ENCODE measurements at regions not wholly inside any gene's neighbourhood (a gene's known extent, or its start where the extent isn't known, plus 50 kb on each side); places are given as distances from the start of the nearest gene placed in this dataset.
A peak's percentile ranks its signal among the peaks of the same experiment; 100 is the strongest.
"Not testable (repeated sequence)": the region's sequence is repeated elsewhere in the genome, so short reads cannot be mapped to it uniquely, and the experiment has no call there.

DNA sequence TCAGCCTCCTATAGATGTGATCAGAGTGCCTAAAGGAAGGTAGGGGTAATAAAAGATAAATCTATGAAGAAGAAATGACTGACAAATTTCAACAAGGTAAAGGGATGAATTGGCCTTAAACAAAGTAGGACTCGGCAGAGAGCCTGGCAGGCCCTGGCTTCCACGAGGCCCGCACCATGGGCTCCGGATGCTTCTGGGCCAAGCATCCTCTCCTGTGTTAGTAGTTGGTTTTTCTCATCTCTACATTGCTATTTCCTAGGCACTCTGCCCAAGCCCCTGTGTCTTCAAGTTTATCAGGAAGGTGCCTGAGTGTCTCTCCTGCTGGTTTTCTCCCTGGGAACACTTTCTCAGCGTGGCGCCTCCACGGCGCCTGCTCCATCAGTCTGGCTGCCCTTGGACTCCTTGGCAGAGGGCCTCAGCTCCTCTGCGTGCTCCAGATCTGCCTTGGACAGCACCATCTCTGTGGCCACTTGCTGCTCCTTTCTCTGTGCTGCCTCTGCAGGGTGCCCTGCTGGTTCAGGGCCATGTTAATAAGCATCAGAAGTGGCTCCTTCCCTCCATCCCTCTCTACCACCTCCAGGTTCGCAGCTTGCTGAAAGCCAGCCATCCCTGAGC lies 413.3 kb upstream of the DPP6 start:
- no peak for DNase-seq (ENCODE audit: low spot score)

- DNase-seq (ENCODE audit: low spot score) = no peak
Observed at GRCh38 chr7:153640586-153640985, 411.6 kb upstream of the DPP6 start.

DNA sequence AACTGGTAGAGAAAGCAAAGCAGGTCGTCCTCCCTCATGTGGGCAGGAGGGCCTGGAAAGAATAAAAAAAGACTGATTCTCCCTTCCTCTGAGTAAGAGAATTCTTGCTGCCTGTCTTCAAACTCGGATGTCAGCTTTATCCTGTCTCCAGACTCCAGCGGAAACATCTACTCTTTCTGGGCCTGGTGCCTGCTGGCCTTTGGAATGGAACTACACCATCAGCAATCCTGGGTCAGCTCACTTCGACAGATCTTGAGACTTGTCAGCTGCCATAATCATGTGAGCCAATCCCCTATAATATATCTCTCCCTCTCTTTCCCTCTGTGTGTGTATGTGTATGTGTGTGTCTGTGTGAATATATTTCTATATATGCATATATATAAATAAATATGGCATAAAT lies 411.0 kb upstream of the DPP6 start:
- DNase-seq (ENCODE audit: low spot score) = no peak

DNA sequence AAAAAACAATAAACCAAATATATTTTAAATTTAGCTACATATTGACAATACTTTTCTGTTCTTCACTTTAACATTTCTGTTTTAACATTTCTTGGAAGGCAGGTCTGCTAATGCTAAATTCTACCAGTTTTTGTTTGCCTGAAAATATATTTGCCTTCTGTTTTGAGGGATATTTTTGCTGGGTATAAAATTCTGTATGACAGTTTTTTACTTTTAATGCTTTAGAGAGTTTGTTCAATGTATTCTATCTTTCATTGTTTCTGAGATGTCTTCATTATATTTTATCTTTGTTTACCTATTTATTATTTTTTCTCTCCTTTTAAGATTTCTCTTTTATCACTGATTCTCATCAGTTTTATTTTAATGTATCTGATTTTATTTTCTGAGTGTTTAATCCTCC lies 409.2 kb upstream of the DPP6 start:
- no peak for DNase-seq (ENCODE audit: low spot score)

DNA sequence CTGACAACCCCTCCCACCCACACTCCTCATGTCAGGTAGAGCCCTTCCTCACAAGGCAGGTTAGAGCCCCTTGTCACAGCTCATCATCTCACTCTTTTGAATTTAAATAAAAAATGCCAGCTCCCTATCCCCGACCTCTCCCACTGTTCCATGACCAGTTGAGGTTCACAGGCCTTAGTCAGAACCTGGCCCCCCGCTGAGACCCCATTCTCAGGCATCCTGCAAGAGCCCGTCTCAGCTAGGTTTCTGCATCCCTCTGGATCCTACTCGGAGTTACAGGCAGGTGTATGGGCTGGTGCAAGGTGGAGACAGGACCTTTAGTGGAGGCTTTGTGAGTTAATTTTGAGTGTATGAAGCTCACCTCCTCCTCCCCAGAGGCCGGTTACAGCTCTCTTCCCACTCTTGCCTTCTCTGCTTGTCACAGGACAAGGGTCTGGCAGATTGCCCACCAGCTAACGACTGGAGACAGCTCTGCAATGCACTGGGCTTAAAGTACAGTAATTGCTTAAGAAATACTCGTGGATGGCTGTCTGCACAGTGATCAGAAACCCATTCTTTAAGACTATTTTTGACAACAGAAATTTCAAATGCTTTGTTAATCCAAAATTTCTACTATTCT lies 394.9 kb upstream of the DPP6 start:
- no peak for DNase-seq (ENCODE audit: low spot score)

DNA sequence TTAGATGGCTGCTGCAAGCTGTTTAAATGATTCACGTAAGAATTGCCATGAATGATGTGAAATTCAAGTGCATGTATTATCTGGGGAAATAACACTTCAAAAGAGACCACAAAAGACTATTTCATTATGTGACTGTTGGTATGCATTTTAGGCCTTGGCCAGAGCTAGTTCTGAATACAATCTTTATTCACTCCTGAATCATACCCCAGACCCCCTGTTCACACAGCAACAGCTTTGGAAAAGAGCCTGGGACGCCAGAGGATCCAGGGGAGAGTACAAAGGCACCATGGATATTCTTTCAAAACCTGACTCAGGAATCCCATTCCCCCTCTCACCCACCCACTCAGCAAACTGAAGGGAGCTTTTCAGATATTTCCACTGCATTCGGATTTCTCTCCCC lies 377.1 kb upstream of the DPP6 start:
- no peak for DNase-seq (ENCODE audit: low spot score)

- no peak for DNase-seq (ENCODE audit: low spot score)
Observed at GRCh38 chr7:153682628-153683027, 369.6 kb upstream of the DPP6 start.

GRCh38 chr7:153696242-153696641 lies 356.0 kb upstream of the DPP6 start:
- no peak for DNase-seq (ENCODE audit: low spot score)

GRCh38 chr7:153698046-153698445 lies 354.2 kb upstream of the DPP6 start:
- no peak for DNase-seq (ENCODE audit: low spot score)

DNA sequence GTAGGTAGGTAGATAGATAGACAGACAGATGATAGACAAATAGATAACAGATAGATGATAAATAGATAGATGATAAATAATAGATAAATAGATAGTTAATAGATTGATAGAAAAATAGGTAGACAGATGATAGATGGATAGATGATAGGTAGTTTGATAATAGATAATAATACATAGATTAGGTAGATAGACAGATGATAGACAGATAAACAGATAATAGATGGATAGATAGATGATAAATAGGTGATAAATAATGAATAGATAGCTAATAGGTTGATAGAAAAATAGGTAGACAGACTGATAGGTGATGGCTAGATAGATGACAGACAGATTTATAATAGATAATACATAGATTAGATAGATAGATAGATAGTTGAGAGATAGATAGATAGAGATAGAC lies 350.5 kb upstream of the DPP6 start:
- DNase-seq (ENCODE audit: low spot score) = no peak

DNA sequence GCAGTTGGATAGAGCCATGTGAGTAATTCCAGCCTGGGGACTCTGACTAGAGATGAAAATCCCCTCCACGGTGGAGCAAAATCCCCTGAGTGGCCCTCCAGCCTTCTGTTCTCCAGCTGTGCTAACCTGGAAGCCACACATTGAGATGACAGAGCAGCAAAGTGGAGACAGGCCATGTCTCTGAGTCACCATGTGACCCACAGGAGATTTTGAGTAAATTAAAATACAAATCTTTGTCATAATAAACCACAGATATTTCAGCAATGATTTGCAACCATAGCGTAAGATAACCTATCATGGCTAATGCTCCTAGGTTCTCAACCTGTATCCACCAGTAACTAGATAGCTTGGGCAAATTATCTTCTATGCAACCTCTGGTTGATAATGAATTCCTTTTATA lies 328.3 kb upstream of the DPP6 start:
- not testable (repeated sequence) for DNase-seq (ENCODE audit: low spot score)

DNA sequence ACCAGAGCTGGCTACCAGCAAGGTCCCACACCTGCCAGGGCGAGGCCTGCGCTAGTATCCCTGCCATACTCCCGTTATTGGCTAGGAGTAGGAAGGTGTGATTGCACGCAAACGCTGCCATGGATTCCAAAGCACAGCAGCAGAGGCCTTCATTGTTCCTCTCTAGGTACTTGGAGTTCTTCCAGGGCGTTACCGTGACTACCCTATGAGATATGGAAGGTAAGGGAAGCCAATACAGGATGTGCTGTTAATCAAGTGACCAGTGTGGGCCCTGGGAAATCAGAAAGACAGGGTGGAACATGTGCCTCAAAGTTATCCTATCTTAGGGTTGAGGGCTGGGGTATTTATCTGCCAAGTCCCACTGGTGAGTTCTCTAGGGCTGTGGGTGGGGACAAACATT lies 320.7 kb upstream of the DPP6 start:
- not testable (repeated sequence) for DNase-seq (ENCODE audit: low spot score)

- not testable (repeated sequence) for DNase-seq (ENCODE audit: low spot score)
Observed at GRCh38 chr7:153743434-153743833, 308.8 kb upstream of the DPP6 start.

- DNase-seq (ENCODE audit: low spot score) = not testable (repeated sequence)
Observed at GRCh38 chr7:153747969-153748368, 304.2 kb upstream of the DPP6 start.

GRCh38 chr7:153748885-153749284 lies 303.3 kb upstream of the DPP6 start:
- not testable (repeated sequence) for DNase-seq (ENCODE audit: low spot score)

GRCh38 chr7:153765869-153766268 lies 286.3 kb upstream of the DPP6 start:
- DNase-seq (ENCODE audit: low spot score) = not testable (repeated sequence)

- not testable (repeated sequence) for DNase-seq (ENCODE audit: low spot score)
Observed at GRCh38 chr7:153766926-153767325, 285.3 kb upstream of the DPP6 start.

- DNase-seq (ENCODE audit: low spot score) = no peak
Observed at GRCh38 chr7:153772966-153773365, 279.2 kb upstream of the DPP6 start.

GRCh38 chr7:153776940-153777339 lies 275.3 kb upstream of the DPP6 start:
- DNase-seq (ENCODE audit: low spot score) = not testable (repeated sequence)

DNA sequence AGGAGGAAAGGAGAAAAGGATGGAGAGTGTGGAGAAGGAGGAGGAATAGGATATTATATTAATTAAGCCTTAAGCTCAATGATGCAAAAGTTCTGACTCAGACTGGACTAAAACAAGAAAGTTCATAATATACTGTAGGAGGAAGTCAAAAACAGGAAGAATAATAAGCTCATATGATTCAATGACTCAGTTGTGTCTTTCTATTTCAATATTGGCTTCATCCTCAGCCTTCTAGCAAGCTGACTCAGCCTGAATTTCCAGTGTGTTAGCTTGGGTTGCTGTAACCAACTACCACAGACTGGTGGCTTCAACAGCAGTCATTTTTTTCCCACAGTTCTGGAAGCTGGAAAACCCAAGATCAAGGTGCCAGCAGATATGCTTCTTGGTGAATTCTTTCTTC lies 254.8 kb upstream of the DPP6 start:
- DNase-seq (ENCODE audit: low spot score) = peak; percentile 0

DNA sequence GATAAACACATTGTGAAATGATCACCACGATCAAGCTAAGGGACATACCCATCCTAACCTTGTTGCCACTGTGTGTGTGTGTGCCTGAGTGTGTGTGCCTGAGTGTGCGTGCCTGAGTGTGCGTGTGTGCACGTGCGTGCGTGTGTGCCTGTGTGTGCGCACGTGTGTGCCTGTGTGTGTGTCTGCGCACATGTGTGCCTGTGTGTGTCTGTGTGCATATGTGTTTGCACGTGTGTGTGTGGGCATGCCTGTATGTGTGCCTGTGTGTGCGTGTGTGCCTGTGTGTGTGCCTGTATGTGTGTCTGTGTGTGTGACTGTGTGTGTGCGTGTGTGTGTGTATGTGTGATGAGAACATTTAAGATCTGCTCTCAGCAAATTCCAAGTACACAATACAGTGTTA lies 244.1 kb upstream of the DPP6 start:
- DNase-seq (ENCODE audit: low spot score) = no peak

- no peak for DNase-seq (ENCODE audit: low spot score)
Observed at GRCh38 chr7:153829525-153829924, 222.7 kb upstream of the DPP6 start.

- no peak for DNase-seq (ENCODE audit: low spot score)
Observed at GRCh38 chr7:153832160-153832559, 220.0 kb upstream of the DPP6 start.

GRCh38 chr7:153835103-153835502 lies 217.1 kb upstream of the DPP6 start:
- peak; percentile 19 for DNase-seq (ENCODE audit: low spot score)

Data from kidney capillary endothelial cell (primary cell).